ENCODE measurements at regions not wholly inside any gene's neighbourhood (a gene's known extent, or its start where the extent isn't known, plus 50 kb on each side); places are given as distances from the start of the nearest gene placed in this dataset.
A peak's percentile ranks its signal among the peaks of the same experiment; 100 is the strongest.
"Not testable (repeated sequence)": the region's sequence is repeated elsewhere in the genome, so short reads cannot be mapped to it uniquely, and the experiment has no call there.

DNA sequence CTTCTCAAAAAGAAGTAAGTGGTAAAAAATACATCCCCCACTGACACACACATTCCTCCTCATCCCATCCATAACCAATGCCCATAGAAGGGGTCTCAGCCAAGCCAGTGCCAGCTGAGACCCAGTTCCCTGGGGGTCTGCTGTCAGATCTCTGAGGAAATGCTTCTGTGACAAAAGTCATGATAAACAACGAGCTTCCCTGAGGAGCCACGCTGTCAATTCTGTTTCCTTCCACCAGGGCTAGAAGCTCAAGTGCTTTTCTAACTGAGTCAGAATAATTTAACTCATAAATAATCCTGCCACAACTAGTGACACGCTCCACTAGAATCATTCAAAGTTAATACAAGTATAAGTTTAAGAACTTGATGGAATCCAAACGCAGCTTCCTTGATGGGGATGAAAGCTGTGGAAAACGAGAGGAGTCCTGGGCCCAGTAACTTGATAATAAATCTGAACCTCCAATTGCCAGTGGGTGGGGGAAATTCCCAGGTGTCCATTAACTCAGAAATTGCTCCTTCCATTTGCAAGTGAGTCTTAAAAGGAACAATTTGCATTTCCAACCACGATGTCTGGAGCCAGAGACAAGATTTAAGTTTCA, 348.7 kb upstream of the LMCD1 start:
- no peak for DNase-seq

DNA sequence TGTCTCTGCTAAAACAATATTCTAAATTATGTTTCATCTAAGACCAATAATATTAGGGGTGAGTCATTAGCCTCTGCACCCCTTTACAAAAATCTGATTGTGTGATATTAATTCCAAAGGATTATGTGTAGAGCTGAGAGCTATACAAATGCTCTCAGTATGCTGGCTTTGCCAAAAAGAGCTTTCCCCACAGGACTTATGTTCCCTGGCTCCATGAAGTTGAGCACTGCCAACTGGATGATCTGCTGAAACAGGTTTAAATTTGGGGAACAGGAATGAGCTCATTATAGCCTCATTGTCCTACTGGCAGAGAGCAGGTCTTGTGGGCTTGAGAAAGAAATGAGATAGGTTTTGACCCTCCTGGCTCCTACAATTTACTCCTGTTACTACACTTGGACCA, 347.8 kb upstream of the LMCD1 start:
- DNase-seq, result no peak

DNA sequence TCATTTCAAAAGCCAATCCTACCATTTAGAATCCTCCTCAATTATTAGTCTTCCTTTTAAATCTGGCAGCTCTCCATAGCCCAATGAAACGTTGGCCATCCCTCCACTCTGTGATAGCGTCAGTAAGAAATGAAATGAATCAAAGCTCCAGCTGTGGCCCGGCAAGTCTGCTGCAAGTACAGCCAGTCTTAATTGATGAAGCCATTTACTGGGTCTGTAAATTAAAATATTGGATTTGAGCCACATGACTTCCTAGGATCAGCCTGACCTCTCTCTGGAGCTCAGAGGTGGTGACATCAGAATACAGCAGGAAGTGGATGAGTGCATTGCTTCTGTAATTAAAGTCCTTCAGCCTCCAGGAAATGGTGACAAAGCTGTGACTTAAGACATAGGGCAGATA, 347.0 kb upstream of the LMCD1 start:
- peak; percentile 9 for DNase-seq

DNA sequence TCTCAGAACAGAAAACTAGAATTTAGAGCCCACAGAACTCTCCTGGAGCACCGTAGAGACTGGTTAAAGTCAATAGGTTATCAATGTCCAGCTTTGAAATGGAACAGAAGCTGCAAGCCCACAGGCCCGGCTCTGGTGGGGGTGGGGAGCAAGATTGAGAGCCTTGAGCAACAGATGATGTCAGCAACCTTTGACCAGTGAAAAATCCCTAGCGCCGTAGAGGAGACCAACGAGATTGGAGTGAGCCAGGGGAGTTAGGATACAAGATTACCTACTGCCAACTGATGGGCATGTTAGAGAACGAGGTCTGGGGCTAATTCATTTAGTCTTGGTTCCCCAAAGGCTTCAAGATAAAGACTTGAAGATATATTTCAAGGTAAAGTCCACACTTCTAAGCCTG, 345.5 kb upstream of the LMCD1 start:
- no peak for DNase-seq

DNA sequence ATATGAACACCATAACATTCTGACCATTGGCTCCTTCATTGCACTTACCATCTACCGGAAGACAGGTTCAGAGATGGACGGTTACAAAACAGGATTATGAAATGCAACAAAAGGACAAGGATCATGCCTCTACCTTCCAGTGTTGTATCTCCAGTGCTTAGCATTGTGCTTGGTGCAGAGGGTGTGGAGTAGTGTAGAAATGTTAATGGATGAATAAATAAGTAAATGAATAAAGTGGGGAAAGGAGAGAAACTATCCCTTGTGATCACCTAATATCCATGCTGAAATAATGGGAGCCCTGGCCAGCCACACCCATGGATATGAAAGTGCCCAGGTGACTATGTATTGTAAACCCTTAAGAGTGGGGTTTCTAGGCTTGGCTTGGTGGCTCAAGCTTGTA, 344.8 kb upstream of the LMCD1 start:
- no peak for DNase-seq

DNA sequence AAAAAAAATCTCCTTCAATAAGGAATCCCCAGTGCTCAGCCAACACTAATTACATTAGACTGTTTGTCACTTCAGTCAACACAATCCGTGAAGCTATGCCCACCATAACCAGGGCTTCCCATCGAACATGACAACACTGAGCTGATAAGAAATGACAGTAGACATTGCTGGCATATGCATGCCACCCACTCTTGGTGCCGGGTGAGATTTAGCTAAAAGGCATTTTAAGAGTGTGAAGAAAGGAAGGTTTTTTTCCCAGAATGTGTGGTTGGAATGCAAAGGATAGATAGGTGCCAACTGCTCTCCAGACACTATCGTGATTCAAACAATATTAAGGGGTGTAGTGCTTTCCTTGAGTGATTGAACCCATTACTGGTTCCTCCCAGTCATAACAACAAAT, 344.0 kb upstream of the LMCD1 start:
- no peak for DNase-seq

DNA sequence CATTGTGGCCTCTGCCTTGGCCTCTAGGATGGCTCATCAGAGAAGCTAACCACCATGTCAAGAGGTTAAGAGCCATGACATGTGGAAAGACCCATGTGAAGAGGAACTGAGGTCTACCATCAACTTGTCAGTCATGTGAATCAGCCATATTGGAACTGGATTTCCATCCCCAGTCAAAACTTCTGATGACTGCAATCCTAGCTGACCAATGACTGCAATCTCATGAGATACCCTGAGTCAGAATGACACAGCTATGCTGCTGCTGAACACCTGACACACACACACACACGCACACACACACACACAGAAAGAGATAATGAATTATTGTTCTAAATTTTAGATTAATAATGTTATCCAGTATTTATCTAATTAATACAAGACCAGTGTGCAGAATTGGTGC, 337.5 kb upstream of the LMCD1 start:
- DNase-seq, result no peak

DNA sequence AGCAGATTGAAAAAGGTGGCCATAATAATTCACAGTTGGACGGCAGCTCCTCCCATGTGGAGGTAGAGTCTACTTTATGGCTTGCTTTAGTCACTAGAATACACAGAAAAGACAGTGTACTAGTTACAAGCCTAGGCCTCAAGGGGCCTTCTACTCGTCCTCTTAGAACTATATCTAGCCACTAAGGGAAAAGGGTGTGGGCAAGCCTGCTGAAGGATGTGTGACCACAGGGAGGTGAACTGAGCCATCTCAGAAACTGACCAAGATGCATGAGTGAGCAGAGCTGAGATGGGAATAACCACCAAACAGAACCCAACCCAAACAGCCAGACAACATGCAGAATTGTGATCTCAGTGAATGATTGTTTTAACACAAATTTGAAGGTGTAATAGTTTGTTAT, 335.6 kb upstream of the LMCD1 start:
- no peak for DNase-seq

DNA sequence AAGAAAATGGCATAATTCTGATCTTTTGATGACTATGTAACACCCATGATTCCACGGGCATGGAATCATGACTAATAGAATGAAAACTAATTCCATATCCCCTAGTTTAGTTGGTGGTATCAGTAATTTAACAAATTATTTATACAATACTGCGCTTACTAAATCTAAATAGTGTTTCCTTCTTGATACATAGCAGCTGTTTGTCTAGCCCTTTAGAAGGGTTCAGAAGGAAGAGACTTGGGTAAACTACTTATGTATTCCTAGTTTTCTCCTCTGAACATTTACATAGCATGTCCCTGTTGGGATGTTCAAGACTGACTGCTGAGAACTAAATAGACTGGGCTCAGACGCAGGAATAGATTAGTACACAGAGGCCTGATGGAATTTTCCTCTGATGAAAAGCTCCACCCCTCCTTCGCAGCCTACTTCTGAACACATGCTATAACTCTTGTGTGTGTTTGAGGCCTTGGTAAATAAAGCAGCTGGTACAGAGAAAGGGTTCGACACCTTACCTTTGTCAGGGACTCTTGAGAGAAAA, 330.6 kb upstream of the LMCD1 start:
- DNase-seq, result no peak

DNA sequence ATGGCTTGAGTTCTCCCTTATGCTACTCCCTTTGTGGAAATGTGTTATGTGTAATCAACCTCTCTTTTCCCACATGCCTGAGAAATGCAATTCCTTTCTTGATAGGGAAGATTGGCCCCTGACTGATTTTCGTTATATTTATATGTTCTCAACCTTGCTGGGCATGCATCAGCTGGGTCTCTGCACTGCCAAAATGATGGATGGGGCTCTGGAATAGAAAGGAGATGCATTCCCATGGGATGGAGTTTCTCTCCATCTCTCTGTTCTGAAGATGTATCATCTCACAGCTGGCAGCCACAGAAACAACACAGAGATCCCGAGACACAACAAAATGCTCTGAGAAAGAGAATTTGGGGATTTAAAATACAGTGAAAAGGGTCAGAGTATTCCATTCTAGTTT, 327.7 kb upstream of the LMCD1 start:
- DNase-seq, result no peak

DNA sequence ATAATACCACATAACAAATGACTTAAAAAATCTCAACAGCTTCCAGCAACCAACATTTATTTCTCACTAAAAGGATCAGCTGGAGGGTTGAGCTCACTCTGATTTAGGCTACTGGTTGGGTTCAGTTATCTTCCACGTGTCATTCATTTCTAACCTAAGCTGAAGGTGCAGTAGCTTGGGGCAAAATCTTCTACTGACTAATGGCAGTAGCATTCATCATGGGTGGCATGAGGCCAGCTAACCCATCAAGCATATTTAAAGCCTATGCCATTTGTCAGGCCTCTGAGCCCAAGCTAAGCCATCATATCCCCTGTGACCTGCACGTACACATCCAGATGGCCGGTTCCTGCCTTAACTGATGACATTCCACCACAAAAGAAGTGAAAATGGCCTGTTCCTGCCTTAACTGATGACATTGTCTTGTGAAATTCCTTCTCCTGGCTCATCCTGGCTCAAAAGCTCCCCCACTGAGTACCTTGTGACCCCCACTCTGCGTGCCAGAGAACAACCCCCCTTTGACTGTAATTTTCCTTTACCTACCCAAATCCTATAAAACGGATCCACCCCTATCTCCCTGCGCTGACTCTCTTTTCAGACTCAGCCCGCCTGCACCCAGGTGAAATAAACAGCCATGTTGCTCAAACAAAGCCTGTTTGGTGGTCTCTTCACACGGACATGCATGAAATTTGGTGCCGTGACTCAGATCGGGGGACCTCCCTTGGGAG, 324.7 kb upstream of the LMCD1 start:
- DNase-seq, result not testable (repeated sequence)

DNA sequence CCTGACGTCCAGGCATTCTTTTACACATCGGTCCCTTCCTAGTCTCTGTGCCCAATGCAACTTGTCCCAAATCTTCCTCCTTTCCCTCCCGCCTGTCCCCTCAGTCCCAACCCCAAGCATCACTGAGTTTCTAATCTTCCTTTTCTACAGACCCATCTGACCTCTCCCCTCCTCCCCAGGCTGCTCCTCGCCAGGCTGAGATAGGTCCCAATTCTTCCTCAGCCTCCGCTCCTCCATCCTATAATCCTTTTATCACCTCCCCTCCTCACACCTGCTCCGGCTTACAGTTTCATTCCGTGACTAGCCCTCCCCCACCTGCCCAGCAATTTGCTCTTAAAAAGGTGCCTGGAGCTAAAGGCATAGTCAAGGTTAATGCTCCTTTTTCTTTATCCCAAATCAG, 323.1 kb upstream of the LMCD1 start:
- not testable (repeated sequence) for DNase-seq

DNA sequence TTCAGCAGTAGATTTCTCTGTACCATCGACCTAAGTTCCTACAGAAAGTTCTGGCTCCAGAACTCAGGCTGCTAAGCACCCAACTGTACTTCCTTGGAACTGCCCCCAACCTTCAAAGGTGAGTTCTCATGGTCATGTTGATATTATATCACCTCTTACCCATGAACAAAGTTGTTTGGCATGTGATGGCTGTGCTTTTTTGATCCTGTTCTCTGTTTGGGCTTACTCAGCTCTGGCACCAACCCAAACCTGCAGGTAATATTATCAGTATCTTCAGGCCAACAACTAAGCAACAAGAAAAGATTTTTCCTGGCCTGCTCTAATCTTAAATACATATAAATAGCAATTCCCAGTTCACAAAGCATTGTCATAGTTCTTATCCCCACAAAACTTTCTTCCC, 318.7 kb upstream of the LMCD1 start:
- no peak for DNase-seq

DNA sequence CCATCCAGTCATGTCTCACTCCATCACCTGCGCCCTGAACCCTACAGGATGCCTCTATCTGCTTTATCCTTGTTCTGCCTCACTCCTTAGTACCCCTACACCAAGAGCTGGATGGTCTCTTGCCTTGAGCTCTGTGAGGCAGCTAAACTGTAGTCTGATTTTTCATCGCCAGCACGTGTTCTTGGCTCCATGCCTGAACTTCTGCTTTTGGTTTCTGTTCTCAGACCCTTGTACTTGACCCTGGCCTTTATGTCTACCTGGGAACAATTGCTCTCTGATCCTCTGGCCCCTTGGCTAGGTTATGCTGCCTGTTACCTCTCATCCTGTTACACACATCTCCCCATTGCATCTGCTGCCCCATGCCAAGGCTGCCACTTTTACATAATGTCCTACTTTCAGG, 318.0 kb upstream of the LMCD1 start:
- DNase-seq, result no peak

DNA sequence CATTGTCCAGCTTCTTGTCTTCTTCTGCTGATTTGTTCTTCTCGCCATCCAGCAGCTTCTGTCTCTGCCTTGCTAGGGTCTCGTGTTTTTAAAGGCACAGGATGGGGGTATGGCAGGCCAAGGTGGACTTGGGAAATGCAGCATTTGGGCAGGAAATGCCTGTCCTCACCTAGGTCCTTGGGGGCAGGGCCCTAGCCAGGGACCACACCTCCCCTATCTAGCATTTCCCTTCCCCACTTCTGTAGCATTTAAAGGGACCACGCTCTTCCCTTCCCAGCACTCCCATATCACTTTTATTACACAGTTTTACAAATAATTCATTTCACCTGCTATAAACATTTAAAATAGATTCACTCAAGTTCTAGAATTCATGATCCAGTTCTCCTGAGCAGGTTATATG, 315.4 kb upstream of the LMCD1 start:
- DNase-seq, result no peak

DNA sequence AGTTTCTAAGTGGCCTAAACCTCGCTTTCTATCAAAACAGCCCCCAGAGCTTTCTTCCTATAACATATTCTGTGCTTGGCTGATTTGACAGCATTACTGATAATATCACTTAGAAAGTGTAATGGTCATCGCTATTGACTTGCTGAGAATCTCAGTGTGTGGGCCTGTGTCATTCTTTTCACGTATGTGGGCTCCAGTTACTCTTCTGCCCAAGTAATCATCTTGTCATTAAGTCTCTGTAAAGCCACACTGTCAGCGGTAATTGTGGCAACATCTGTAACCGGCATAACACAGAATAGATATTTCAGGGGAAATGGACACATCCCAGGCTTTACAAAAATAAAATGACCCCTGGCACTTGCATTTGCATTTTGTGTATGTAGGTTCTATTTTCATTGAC, 313.6 kb upstream of the LMCD1 start:
- no peak for DNase-seq

DNA sequence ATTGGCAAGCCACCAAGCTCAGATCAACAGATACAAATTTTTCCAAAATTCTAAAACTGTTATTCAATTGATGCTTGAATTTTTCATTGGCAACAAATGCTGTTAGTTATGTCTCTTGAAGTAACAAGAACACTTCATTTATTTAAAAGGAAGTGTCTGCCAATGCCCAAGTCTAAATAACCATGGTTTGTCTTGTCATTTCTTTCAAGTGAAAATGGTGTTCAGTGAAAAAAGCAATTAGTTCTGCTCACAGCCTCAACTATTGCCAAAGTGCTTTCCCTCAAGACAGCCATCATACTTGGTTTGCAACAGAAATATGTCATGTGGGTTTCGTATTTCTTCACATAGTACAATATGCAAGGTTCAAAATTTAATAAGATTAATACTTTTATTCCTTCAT, 312.6 kb upstream of the LMCD1 start:
- DNase-seq, result no peak

DNA sequence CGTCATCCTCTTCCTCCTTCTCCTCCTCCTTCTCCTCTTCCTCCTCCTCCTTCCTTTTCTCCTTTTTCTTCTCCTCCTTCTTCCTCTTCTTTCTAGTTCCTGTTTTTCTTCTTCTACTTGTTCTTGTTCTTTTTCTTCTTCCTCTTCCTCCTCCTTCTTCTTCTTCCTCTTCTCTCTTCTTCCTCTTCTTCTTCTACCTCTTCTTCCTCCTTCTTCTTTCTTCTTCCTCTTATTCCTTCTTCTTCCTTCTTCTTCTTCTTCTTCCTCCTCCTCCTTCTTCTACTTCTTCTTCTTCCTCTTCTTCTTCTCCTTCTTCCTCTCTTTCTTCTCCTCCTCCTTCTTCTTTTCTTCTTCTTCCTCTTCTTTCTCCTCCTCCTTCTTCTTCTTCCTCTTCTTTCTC, 310.2 kb upstream of the LMCD1 start:
- DNase-seq, result no peak

DNA sequence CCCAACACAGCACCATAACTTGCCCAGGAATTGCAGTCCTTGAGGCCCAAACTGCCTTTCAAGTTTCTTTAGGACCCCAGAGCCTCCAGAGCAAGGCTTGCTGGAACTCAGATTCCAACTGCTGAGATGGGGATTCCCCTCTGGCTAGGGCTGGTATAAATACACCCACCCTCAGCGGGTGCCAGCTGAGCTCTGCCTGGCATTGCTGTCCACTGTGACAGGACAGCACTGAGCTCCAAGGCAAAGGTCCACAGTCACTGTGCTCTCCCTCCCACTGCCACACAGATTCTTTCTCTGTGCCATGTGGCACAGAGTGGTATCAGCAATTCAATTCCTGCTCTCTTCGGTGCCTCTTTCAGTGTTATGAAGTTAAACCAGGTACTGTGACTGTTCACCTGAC, 304.2 kb upstream of the LMCD1 start:
- no peak for DNase-seq

DNA sequence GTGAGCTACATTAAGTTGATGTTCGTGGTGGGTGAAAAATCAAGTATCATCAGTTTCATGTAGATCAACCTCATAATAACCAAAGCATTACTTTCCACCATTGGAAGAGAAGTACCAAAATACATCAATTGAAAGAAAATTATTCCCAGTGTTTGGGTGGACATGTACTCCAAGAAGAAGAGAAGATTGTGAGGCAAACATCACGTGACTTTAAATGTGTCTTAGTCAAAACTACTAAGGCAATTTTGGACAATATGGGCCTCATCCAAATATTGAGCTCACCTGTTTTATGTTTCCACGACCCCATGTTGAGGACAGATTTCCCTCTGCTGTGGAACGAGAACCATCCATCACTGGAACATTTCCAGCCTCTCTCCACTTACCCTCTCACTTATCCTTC, 303.0 kb upstream of the LMCD1 start:
- DNase-seq, result no peak

DNA sequence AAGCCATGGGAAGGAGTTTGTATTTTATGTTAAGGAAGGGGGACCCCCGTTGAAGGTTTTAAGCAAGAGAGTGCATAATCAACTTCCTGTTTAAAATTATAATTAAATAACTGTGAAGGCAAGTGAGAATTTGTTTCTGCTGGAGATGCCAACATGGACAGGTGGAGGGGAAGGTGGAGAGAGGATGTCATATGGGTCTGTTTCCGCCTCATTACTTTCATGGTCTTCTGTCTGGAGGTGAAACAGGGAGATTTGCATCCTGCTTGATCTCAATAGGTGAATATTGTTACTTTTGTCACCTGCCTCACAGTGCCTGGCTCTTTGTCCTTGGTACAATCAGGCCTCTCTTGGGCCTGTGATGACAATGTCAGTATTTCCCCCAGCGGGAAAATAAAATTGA, 300.6 kb upstream of the LMCD1 start:
- DNase-seq, result peak; percentile 3

DNA sequence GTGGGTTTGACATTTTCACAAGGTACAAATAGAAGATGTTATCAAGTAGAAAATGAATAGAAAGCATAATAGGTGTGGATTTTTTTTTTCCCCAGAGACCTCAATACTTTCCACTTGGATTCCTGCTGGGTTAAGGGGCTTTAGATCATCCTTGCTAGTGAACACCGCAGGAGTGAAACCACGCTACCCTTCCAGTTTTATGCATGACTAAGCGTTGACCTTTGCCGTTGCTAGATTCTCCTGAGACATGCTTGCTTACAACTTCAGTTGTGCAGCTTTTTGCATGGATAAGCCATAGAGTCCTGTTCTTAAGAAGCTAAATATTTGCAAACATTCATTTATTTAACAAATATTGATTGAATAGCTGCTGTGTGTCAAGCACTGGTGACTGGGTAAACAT, 299.7 kb upstream of the LMCD1 start:
- DNase-seq, result peak; percentile 53

DNA sequence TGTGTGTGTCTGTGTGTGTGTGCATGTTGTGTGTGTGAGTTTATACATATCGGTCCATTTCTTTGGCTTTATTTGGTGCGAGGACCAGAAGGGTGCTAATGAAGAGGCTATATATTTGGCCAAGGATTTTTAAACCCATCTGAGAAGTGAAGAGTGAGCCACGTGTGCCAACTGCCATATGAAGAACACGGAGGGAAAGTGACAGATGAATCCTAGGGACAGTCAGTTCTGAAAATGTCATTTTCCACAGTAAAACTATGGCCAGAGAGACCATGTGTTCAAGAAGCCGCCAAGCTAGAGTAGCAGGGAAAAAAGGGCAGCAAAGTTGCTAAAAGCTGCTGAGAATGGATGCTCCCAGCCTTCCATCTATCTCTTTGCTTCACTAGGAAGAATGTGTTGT, 297.3 kb upstream of the LMCD1 start:
- DNase-seq, result no peak

DNA sequence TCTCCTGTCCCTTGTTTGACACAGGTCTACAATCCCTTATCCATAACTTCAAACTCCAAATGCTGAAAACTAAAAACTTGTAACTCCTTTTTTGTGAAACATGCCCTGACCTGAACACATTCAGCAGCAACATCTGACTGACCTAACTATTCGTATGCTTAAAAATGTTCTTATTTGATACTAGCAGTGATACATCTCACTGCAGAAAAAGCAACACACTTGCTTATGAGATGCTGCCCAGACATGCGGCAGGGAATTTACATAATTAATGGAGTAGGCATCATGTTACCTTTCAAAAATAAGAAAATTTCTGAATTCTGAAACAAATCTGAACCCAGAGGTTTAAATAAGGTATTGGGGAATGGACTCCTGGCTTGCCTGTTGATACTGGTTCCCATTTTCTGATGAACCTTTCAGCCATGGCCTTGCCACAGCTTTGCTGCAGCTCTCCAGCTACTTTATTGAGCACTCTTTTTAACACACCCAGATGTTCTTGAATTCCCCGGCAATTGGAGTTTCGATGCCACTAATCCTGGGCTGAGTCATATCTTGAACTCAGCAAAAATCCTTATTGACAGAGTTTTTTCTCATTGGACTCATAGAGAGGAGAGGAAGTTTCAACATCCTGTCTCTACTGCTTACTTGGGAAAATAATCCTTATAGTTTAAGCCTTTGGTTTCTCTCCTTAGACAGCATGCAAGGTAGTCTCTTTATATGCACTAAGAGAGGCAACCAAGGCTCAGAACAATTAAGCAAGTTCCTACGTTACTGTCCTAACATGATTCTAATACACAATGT, 296.6 kb upstream of the LMCD1 start:
- DNase-seq, result peak; percentile 11

Measured in DMS53 (cell line).